WTC11 (cell line): ENCODE measurements at regions not wholly inside any gene's neighbourhood (a gene's known extent, or its start where the extent isn't known, plus 50 kb on each side); places are given as distances from the start of the nearest gene placed in this dataset.

Experiments
- ATAC-seq: fragments of 200-7000 bp; cut with Tn5 transposase; 2 replicates; pipeline ENCODE4 v1.10.0; 2021; ENCODE audit warnings: mild to moderate bottlenecking, moderate library complexity
- CTCF ChIA-PET: fragments of 300-600 bp; sonication (Branson Sonifier 250); formaldehyde crosslinking; loops from one replicate; lab custom pipeline; 2021; ENCODE audit warnings: antibody characterized with exemption; lab: Charles Lee
- POLR2A ChIA-PET: fragments of 350-600 bp; sonication (Branson Sonifier 250); formaldehyde crosslinking; loops from one replicate; lab custom pipeline; 2021; ENCODE audit warnings: antibody characterized with exemption; lab: Charles Lee
- DNase-seq: peaks from one replicate; pipeline ENCODE4 v3.0.0; 2021; ENCODE audit warnings: low spot score
- H3K27ac Mint-ChIP-seq: 2 replicates; pipeline ENCODE4 v1.8.0; 2021; ENCODE audit warnings: mixed read lengths
- H3K27me3 Mint-ChIP-seq: 2 replicates; pipeline ENCODE4 v1.8.0; 2021; ENCODE audit warnings: low read depth, mild to moderate bottlenecking, moderate library complexity, mixed read lengths
- H3K36me3 Mint-ChIP-seq: 2 replicates; pipeline ENCODE4 v1.8.0; 2021; ENCODE audit warnings: mixed read lengths
- H3K4me1 Mint-ChIP-seq: 2 replicates; pipeline ENCODE4 v1.8.0; 2022; ENCODE audit warnings: mixed read lengths
- H3K4me3 Mint-ChIP-seq: 2 replicates; pipeline ENCODE4 v1.8.0; 2021; ENCODE audit warnings: mild to moderate bottlenecking, moderate library complexity, mixed read lengths
- H3K9me3 Mint-ChIP-seq: 2 replicates; pipeline ENCODE4 v1.8.0; 2021; ENCODE audit warnings: mixed read lengths
- AR ChIP-seq: fragments of 250-450 bp; sonication (Bioruptor Pico); IDR thresholded peaks from 2 replicates; pipeline ENCODE4 v1.9.0; 2021; ENCODE audit warnings: mild to moderate bottlenecking
- ATF3 ChIP-seq: sonication (generic); formaldehyde crosslinking; conservative IDR thresholded peaks from 2 replicates; pipeline ENCODE4 v1.8.1; 2022; ENCODE audit warnings: mild to moderate bottlenecking, missing genetic modification reagents
- EMX1 ChIP-seq: fragments of 250-450 bp; sonication (Bioruptor Pico); IDR thresholded peaks from 2 replicates; pipeline ENCODE4 v1.8.0; 2021; ENCODE audit warnings: mild to moderate bottlenecking
- FOXJ3 ChIP-seq: sonication (generic); formaldehyde crosslinking; IDR thresholded peaks from 2 replicates; pipeline ENCODE4 v1.9.0; 2021; ENCODE audit warnings: missing genetic modification reagents, mild to moderate bottlenecking, borderline replicate concordance
- FOXP1 ChIP-seq: sonication (generic); formaldehyde crosslinking; IDR thresholded peaks from 2 replicates; pipeline ENCODE4 v1.8.0; 2022; ENCODE audit warnings: missing genetic modification reagents, mild to moderate bottlenecking, moderate library complexity, borderline replicate concordance
- GRHL2 ChIP-seq: fragments of 250-450 bp; sonication (Bioruptor Pico); IDR thresholded peaks from 2 replicates; pipeline ENCODE4 v1.8.0; 2022; ENCODE audit warnings: mild to moderate bottlenecking, moderate library complexity; ENCODE audit not compliant: insufficient replicate concordance, severe bottlenecking
- GTF2I ChIP-seq: fragments of 250-450 bp; sonication (Bioruptor Pico); conservative IDR thresholded peaks from 2 replicates; pipeline ENCODE4 v1.4.0; 2021; ENCODE audit warnings: mild to moderate bottlenecking
- IRF2 ChIP-seq: sonication (generic); formaldehyde crosslinking; IDR thresholded peaks from 2 replicates; pipeline ENCODE4 v1.8.0; 2022; ENCODE audit warnings: low read depth, missing genetic modification reagents, borderline replicate concordance
- MXD4 ChIP-seq: fragments of 250-450 bp; sonication (Bioruptor Pico); IDR thresholded peaks from 2 replicates; pipeline ENCODE4 v1.8.0; 2021; ENCODE audit warnings: mild to moderate bottlenecking, moderate library complexity, borderline replicate concordance
- NFATC4 ChIP-seq: fragments of 250-450 bp; sonication (Bioruptor Pico); IDR thresholded peaks from 2 replicates; pipeline ENCODE4 v1.9.0; 2021; ENCODE audit warnings: mild to moderate bottlenecking
- NFYB ChIP-seq: sonication (generic); formaldehyde crosslinking; conservative IDR thresholded peaks from 2 replicates; pipeline ENCODE4 v1.8.0; 2022; ENCODE audit warnings: low read depth, missing genetic modification reagents
- NR1H2 ChIP-seq: sonication (generic); formaldehyde crosslinking; IDR thresholded peaks from 2 replicates; pipeline ENCODE4 v1.9.0; 2021; ENCODE audit warnings: mild to moderate bottlenecking, moderate library complexity, missing genetic modification reagents
- PRRX2 ChIP-seq: fragments of 250-450 bp; sonication (Bioruptor Pico); IDR thresholded peaks from 2 replicates; pipeline ENCODE4 v1.8.0; 2021; ENCODE audit warnings: mild to moderate bottlenecking
- SP1 ChIP-seq: sonication (generic); formaldehyde crosslinking; conservative IDR thresholded peaks from 2 replicates; pipeline ENCODE4 v1.8.1; 2022; ENCODE audit warnings: missing genetic modification reagents
- STAT6 ChIP-seq: sonication (generic); formaldehyde crosslinking; conservative IDR thresholded peaks from 2 replicates; pipeline ENCODE4 v1.8.1; 2023; ENCODE audit warnings: mild to moderate bottlenecking, low read depth, missing genetic modification reagents, moderate library complexity
- TEAD1 ChIP-seq: sonication (generic); formaldehyde crosslinking; IDR thresholded peaks from 2 replicates; pipeline ENCODE4 v1.8.0; 2022; ENCODE audit warnings: mild to moderate bottlenecking, missing genetic modification reagents
- TEAD4 ChIP-seq: sonication (generic); formaldehyde crosslinking; IDR thresholded peaks from 2 replicates; pipeline ENCODE4 v1.8.0; 2022; ENCODE audit warnings: mild to moderate bottlenecking, missing genetic modification reagents
- TP53 ChIP-seq: sonication (generic); formaldehyde crosslinking; IDR thresholded peaks from 2 replicates; pipeline ENCODE4 v1.8.1; 2023; ENCODE audit warnings: mild to moderate bottlenecking, missing genetic modification reagents
- ZNF232 ChIP-seq: sonication (generic); formaldehyde crosslinking; IDR thresholded peaks from 2 replicates; pipeline ENCODE4 v1.8.0; 2022; ENCODE audit warnings: mild to moderate bottlenecking, missing genetic modification reagents
- ZNF317 ChIP-seq: sonication (generic); formaldehyde crosslinking; IDR thresholded peaks from 2 replicates; pipeline ENCODE4 v1.8.1; 2023; ENCODE audit warnings: low read depth, mild to moderate bottlenecking, moderate library complexity, missing genetic modification reagents, borderline replicate concordance
- ZNF396 ChIP-seq: fragments of 250-450 bp; sonication (Bioruptor Pico); IDR thresholded peaks from 2 replicates; pipeline ENCODE4 v1.8.0; 2021; ENCODE audit warnings: mild to moderate bottlenecking, moderate library complexity, borderline replicate concordance
- ZNF423 ChIP-seq: fragments of 250-450 bp; sonication (Bioruptor Pico); IDR thresholded peaks from 2 replicates; pipeline ENCODE4 v2.1.2; 2022; ENCODE audit warnings: mild to moderate bottlenecking, moderate library complexity
- TF ChIP-seq, protein P1 (sequence below): sonication (generic); formaldehyde crosslinking; IDR thresholded peaks from 2 replicates; pipeline ENCODE4 v1.8.1; 2023; ENCODE audit warnings: mild to moderate bottlenecking, missing genetic modification reagents, borderline replicate concordance
- TF ChIP-seq, protein P2 (sequence below): sonication (generic); formaldehyde crosslinking; IDR thresholded peaks from 2 replicates; pipeline ENCODE4 v1.8.1; 2022; ENCODE audit warnings: missing genetic modification reagents, borderline replicate concordance

- H3K36me3 Mint-ChIP-seq: no peaks in the 10 kb centered on the region
- ChIA-PET CTCF (no interaction called here), POLR2A (no interaction called here)
- ATAC-seq (no peak), DNase-seq (no peak)
- no peaks in the 10 kb centered on the region for H3K9me3 Mint-ChIP-seq
- no peak overlapping the region for H3K4me3 Mint-ChIP-seq
- no peak for TF ChIP-seq NR1H2 (CRISPR knock-in tag)
- TF ChIP-seq NFATC4 (CRISPR knock-in tag): no peak
- TF ChIP-seq STAT6 (CRISPR knock-in tag): no peak
- no peak for TF ChIP-seq EMX1 (CRISPR knock-in tag)
- TF ChIP-seq AR (CRISPR knock-in tag): no peak
- TF ChIP-seq ATF3 (CRISPR knock-in tag): no peak
- TF ChIP-seq TEAD1 (CRISPR knock-in tag): no peak
- TF ChIP-seq GRHL2 (CRISPR knock-in tag): no peak
- no peak overlapping the region for H3K27ac Mint-ChIP-seq
- no peaks in the 10 kb centered on the region for H3K4me1 Mint-ChIP-seq
- H3K27me3 Mint-ChIP-seq: no peaks in the 10 kb centered on the region
Observed at GRCh38 chr4:181846934-181847333, 396.3 kb upstream of the TENM3 start.

GRCh38 chr4:181848357-181848756 is 394.8 kb upstream of the TENM3 start:
- no peaks in the 10 kb centered on the region for H3K4me1 Mint-ChIP-seq
- ChIA-PET CTCF (no interaction called here), POLR2A (no interaction called here)
- TF ChIP-seq NFATC4 (CRISPR knock-in tag): no peak
- no peak for TF ChIP-seq ZNF423 (CRISPR knock-in tag)
- no peak for TF ChIP-seq FOXP1 (CRISPR knock-in tag)
- no peak for TF ChIP-seq ZNF396 (CRISPR knock-in tag)
- TF ChIP-seq NFYB (CRISPR knock-in tag): no peak
- TF ChIP-seq IRF2 (CRISPR knock-in tag): no peak
- TF ChIP-seq TP53 (CRISPR knock-in tag): no peak
- no peak for TF ChIP-seq SP1
- no peaks in the 10 kb centered on the region for H3K36me3 Mint-ChIP-seq
- ATAC-seq (no peak), DNase-seq (no peak)
- no peaks in the 10 kb centered on the region for H3K27me3 Mint-ChIP-seq
- H3K4me3 Mint-ChIP-seq: no peak overlapping the region
- H3K9me3 Mint-ChIP-seq: no peaks in the 10 kb centered on the region
- peak overlapping the region; percentile 52; the same call in 1 of the 2 replicates for H3K27ac Mint-ChIP-seq

- H3K27me3 Mint-ChIP-seq: no peaks in the 10 kb centered on the region
- no peaks in the 10 kb centered on the region for H3K9me3 Mint-ChIP-seq
- ATAC-seq (no peak), DNase-seq (no peak)
- CTCF ChIA-PET: no interaction called here
- POLR2A ChIA-PET: no interaction called here
- no peak overlapping the region for H3K27ac Mint-ChIP-seq
- H3K4me1 Mint-ChIP-seq: no peaks in the 10 kb centered on the region
- H3K4me3 Mint-ChIP-seq: no peak overlapping the region
- H3K36me3 Mint-ChIP-seq: no peaks in the 10 kb centered on the region
- TF ChIP-seq, protein P1, sequence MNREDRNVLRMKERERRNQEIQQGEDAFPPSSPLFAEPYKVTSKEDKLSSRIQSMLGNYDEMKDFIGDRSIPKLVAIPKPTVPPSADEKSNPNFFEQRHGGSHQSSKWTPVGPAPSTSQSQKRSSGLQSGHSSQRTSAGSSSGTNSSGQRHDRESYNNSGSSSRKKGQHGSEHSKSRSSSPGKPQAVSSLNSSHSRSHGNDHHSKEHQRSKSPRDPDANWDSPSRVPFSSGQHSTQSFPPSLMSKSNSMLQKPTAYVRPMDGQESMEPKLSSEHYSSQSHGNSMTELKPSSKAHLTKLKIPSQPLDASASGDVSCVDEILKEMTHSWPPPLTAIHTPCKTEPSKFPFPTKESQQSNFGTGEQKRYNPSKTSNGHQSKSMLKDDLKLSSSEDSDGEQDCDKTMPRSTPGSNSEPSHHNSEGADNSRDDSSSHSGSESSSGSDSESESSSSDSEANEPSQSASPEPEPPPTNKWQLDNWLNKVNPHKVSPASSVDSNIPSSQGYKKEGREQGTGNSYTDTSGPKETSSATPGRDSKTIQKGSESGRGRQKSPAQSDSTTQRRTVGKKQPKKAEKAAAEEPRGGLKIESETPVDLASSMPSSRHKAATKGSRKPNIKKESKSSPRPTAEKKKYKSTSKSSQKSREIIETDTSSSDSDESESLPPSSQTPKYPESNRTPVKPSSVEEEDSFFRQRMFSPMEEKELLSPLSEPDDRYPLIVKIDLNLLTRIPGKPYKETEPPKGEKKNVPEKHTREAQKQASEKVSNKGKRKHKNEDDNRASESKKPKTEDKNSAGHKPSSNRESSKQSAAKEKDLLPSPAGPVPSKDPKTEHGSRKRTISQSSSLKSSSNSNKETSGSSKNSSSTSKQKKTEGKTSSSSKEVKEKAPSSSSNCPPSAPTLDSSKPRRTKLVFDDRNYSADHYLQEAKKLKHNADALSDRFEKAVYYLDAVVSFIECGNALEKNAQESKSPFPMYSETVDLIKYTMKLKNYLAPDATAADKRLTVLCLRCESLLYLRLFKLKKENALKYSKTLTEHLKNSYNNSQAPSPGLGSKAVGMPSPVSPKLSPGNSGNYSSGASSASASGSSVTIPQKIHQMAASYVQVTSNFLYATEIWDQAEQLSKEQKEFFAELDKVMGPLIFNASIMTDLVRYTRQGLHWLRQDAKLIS (CRISPR knock-in tag): no peak
- TF ChIP-seq ZNF232 (no peak), TP53 (CRISPR knock-in tag) (no peak), ZNF317 (CRISPR knock-in tag) (no peak), MXD4 (CRISPR knock-in tag) (no peak), PRRX2 (CRISPR knock-in tag) (no peak), TEAD4 (CRISPR knock-in tag) (no peak), FOXJ3 (CRISPR knock-in tag) (no peak), GTF2I (CRISPR knock-in tag) (no peak)
- TF ChIP-seq, protein P2, sequence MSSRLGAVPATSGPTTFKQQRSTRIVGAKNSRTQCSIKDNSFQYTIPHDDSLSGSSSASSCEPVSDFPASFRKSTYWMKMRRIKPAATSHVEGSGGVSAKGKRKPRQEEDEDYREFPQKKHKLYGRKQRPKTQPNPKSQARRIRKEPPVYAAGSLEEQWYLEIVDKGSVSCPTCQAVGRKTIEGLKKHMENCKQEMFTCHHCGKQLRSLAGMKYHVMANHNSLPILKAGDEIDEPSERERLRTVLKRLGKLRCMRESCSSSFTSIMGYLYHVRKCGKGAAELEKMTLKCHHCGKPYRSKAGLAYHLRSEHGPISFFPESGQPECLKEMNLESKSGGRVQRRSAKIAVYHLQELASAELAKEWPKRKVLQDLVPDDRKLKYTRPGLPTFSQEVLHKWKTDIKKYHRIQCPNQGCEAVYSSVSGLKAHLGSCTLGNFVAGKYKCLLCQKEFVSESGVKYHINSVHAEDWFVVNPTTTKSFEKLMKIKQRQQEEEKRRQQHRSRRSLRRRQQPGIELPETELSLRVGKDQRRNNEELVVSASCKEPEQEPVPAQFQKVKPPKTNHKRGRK (CRISPR knock-in tag): no peak
Observed at GRCh38 chr4:181849472-181849871, 393.7 kb upstream of the TENM3 start.
